ENCODE measurements at regions not wholly inside any gene's neighbourhood (a gene's known extent, or its start where the extent isn't known, plus 50 kb on each side); places are given as distances from the start of the nearest gene placed in this dataset.

- Histone ChIP-seq H4K91ac (replicated peaks; ENCODE audit: insufficient read length, low read length) (no peak overlapping the region), H3K27me3 (replicated peaks in 1 of 4; ENCODE audit: control insufficient read depth in 3 of 4, extremely low read depth in 1 of 4, insufficient read depth in 3 of 4, low read length in 3 of 4) (no peaks in the 10 kb centered on the region), H2BK12ac (ENCODE audit: low read depth, low read length) (no peak overlapping the region), H3K79me2 (ENCODE audit: control insufficient read depth in 1 of 2, insufficient read depth in 2 of 2, low read length in 2 of 2) (no peaks in the 10 kb centered on the region), H3K4me1 (replicated peaks in 1 of 4; ENCODE audit: control insufficient read depth in 3 of 4, insufficient read depth in 4 of 4, low read length in 3 of 4) (peaks cover 0 to 6% (median 0%) of the 10 kb centered on the region in 4 experiments; a peak in 2 of 7 replicates), H2BK15ac (ENCODE audit: low read length) (no peak overlapping the region), H2AK5ac (ENCODE audit: low read depth, low read length) (no peak overlapping the region), H2BK120ac (replicated peaks; ENCODE audit: low read depth, low read length) (no peak overlapping the region), H2AFZ (ENCODE audit: low read length) (no peak overlapping the region), H3K4me3 (ENCODE audit: extremely low read depth in 1 of 4, insufficient read depth in 2 of 4, low read depth in 3 of 4, low read length in 4 of 4) (no peak overlapping the region), H4K5ac (ENCODE audit: insufficient read length, low read depth, low read length) (no peak overlapping the region), H4K8ac (ENCODE audit: extremely low read depth, insufficient read depth, low read length) (no peak overlapping the region), H2BK20ac (ENCODE audit: low read length) (no peak overlapping the region), H3K36me3 (ENCODE audit: control insufficient read depth in 2 of 4, insufficient read depth in 4 of 4, low read length in 3 of 4) (no peaks in the 10 kb centered on the region), H3K14ac (ENCODE audit: insufficient read length) (no peak overlapping the region), H3K9ac (replicated peaks in 1 of 4; ENCODE audit: extremely low read depth in 1 of 4, low read depth in 3 of 4, low read length in 3 of 4) (no peak overlapping the region), H3K4me2 (ENCODE audit: insufficient read depth in 1 of 2, low read depth in 2 of 2, low read length in 2 of 2) (no peak overlapping the region), H3K23me2 (ENCODE audit: low read depth, low read length) (no peaks in the 10 kb centered on the region), H3K56ac (replicated peaks; ENCODE audit: insufficient read length, low read depth, low read length) (no peak overlapping the region), H4K20me1 (replicated peaks in 1 of 2; ENCODE audit: control insufficient read depth in 1 of 2, insufficient read depth in 2 of 2, low read length in 2 of 2) (no peaks in the 10 kb centered on the region), H3K4ac (replicated peaks; ENCODE audit: insufficient read length, low read depth, low read length) (no peak overlapping the region), H3K23ac (ENCODE audit: insufficient read length) (no peak overlapping the region), H3K27ac (ENCODE audit: low read depth, low read length) (no peak overlapping the region), H2BK5ac (ENCODE audit: low read depth, low read length) (no peak overlapping the region), H3K79me1 (ENCODE audit: low read depth, low read length) (no peaks in the 10 kb centered on the region), H3K9me3 (ENCODE audit: insufficient read depth in 2 of 2, low read depth in 1 of 2, low read length in 1 of 2) (0 out of 4 replicates have a peak, but pooled peaks cover 0 to 4% of the 10 kb centered on the region in 2 experiments), H3K18ac (ENCODE audit: extremely low read depth, low read length) (no peak overlapping the region)
- POLR2A ChIA-PET (ENCODE audit: partially characterized antibody), result no interaction called here
- no peak for TF ChIP-seq CHD1 (IDR thresholded peaks at IDR 0.05; ENCODE audit: low read depth, low read length)
- no peak for TF ChIP-seq RBBP5 (IDR thresholded peaks at IDR 0.05; ENCODE audit: borderline replicate concordance, low read depth, low read length)
- no peak for TF ChIP-seq CREB1 (IDR thresholded peaks at IDR 0.05)
- no peak for TF ChIP-seq ASH2L (IDR thresholded peaks at IDR 0.05; ENCODE audit: low read length)
- TF ChIP-seq NANOG (IDR thresholded peaks at IDR 0.05; ENCODE audit: insufficient read depth, low read depth, low read length, poor library complexity, severe bottlenecking), result no peak
- no peak for TF ChIP-seq POLR2A (IDR thresholded peaks at IDR 0.05; ENCODE audit: control extremely low read depth in 1 of 2, low read depth in 2 of 2, low read length in 2 of 2)
- no peak for TF ChIP-seq POU5F1 (IDR thresholded peaks at IDR 0.05; ENCODE audit: low read depth, low read length)
- no peak for TF ChIP-seq BACH1 (IDR thresholded peaks at IDR 0.05; ENCODE audit: low read length)
- no peak for TF ChIP-seq ATF3 (IDR thresholded peaks at IDR 0.05; ENCODE audit: insufficient read depth, low read depth, low read length)
- TF ChIP-seq JUND (IDR thresholded peaks at IDR 0.05; ENCODE audit: low read length), result no peak
- no peak for TF ChIP-seq ATF2 (IDR thresholded peaks at IDR 0.05; ENCODE audit: low read length)
- FAIRE-seq, result no peak
- 50% methylated on average over 1 of the region's 1 CpG; no CpG with 5 or more reads in 1 of the 2 experiments for WGBS, 2 experiments (ENCODE audit: extremely low coverage in 1 of 2, insufficient coverage in 1 of 2, insufficient read length in 1 of 2, insufficient replicate concordance in 2 of 2, low coverage in 1 of 2, low lambda C conversion rate in 2 of 2, missing lambda C conversion rate in 1 of 2)
- no peak for DNase-seq (ENCODE audit: low read depth in 1 of 2, low spot score in 2 of 2)
- CTCF ChIA-PET (ENCODE audit: partially characterized antibody), result interaction anchor here (0.8 kb wide), 1 partner anchor 53 kb away, joined by 3 read pairs; no protein-coding TSS in a partner anchor
Measured at GRCh38 chr14:31988244-31988643, 88.9 kb upstream of the ARHGAP5 start.

All from H1 (cell line).